ENCODE measurements at regions not wholly inside any gene's neighbourhood (a gene's known extent, or its start where the extent isn't known, plus 50 kb on each side); places are given as distances from the start of the nearest gene placed in this dataset.

- Histone ChIP-seq H3K79me2 (replicated peaks; ENCODE audit: insufficient read depth, low read length) (no peaks in the 10 kb centered on the region), H4K20me1 (ENCODE audit: insufficient read depth) (no peaks in the 10 kb centered on the region), H3K27me3 (ENCODE audit: insufficient read depth, low read depth, low read length) (no peaks in the 10 kb centered on the region), H2AFZ (ENCODE audit: low read depth, low read length) (no peak overlapping the region), H3K4me3 (ENCODE audit: low read length) (no peak overlapping the region), H3K36me3 (ENCODE audit: insufficient read depth, low read length) (no peaks in the 10 kb centered on the region), H3K9ac (ENCODE audit: low read length) (no peak overlapping the region), H3K9me2 (ENCODE audit: insufficient read depth, low read length) (no peaks in the 10 kb centered on the region), H3K9me3 (ENCODE audit: low read length) (peaks cover 8% of the 10 kb centered on the region), H3K27ac (ENCODE audit: low read length) (no peak overlapping the region), H3K4me2 (ENCODE audit: low read length) (no peak overlapping the region), H3F3A (ENCODE audit: insufficient read depth, low read length, poor library complexity, severe bottlenecking) (no peaks in the 10 kb centered on the region)
- no peak for TF ChIP-seq MXI1 (conservative IDR thresholded peaks at IDR 0.05; ENCODE audit: poor library complexity, severe bottlenecking)
- no peak for TF ChIP-seq CTCF (IDR thresholded peaks at IDR 0.05; ENCODE audit: poor library complexity, severe bottlenecking)
- no peak for TF ChIP-seq SMC3 (conservative IDR thresholded peaks at IDR 0.05; ENCODE audit: poor library complexity)
- TF ChIP-seq REST (IDR thresholded peaks at IDR 0.05; ENCODE audit: borderline replicate concordance), result no peak
- no peak for TF ChIP-seq RAD21 (conservative IDR thresholded peaks at IDR 0.05)
- TF ChIP-seq POLR2AphosphoS5 (IDR thresholded peaks at IDR 0.05), result no peak
- no peak for TF ChIP-seq EP300 (conservative IDR thresholded peaks at IDR 0.05; ENCODE audit: poor library complexity, severe bottlenecking)
- TF ChIP-seq TAF1 (IDR thresholded peaks at IDR 0.05; ENCODE audit: low read depth), result no peak
- TF ChIP-seq EZH2 (IDR thresholded peaks at IDR 0.05; ENCODE audit: borderline replicate concordance, insufficient read depth, low read length, poor library complexity, severe bottlenecking), result no peak
Observed at GRCh38 chr17:79511471-79511870, 99.4 kb downstream of the RBFOX3 start.

GRCh38 chr17:79510071-79510470 lies 100.8 kb downstream of the RBFOX3 start:
- Histone ChIP-seq H3K27me3 (ENCODE audit: insufficient read depth, low read depth, low read length) (no peaks in the 10 kb centered on the region), H3F3A (ENCODE audit: insufficient read depth, low read length, poor library complexity, severe bottlenecking) (no peaks in the 10 kb centered on the region), H3K9me2 (ENCODE audit: insufficient read depth, low read length) (no peaks in the 10 kb centered on the region), H3K79me2 (replicated peaks; ENCODE audit: insufficient read depth, low read length) (no peaks in the 10 kb centered on the region), H4K20me1 (ENCODE audit: insufficient read depth) (no peaks in the 10 kb centered on the region), H3K4me3 (ENCODE audit: low read length) (no peak overlapping the region), H3K9ac (ENCODE audit: low read length) (no peak overlapping the region), H3K4me2 (ENCODE audit: low read length) (no peak overlapping the region), H2AFZ (ENCODE audit: low read depth, low read length) (no peak overlapping the region), H3K36me3 (ENCODE audit: insufficient read depth, low read length) (no peaks in the 10 kb centered on the region), H3K9me3 (ENCODE audit: low read length) (peaks cover 8% of the 10 kb centered on the region), H3K27ac (ENCODE audit: low read length) (no peak overlapping the region)
- TF ChIP-seq CTCF (IDR thresholded peaks at IDR 0.05; ENCODE audit: poor library complexity, severe bottlenecking) (no peak), REST (IDR thresholded peaks at IDR 0.05; ENCODE audit: borderline replicate concordance) (no peak)

Data from neural cell (in vitro differentiated cells).